Heart left ventricle (tissue), 16 donors: ENCODE measurements at regions not wholly inside any gene's neighbourhood (a gene's known extent, or its start where the extent isn't known, plus 50 kb on each side); places are given as distances from the start of the nearest gene placed in this dataset.

Source experiments
- ATAC-seq, 4 donors: fragments of 200-7000 bp; cut with Tn5 transposase; one replicate each; pipeline ENCODE4 v1.9.1; 2020 to 2022; ENCODE audit warnings: moderate library complexity in 4 of 4, mild to moderate bottlenecking in 3 of 4, moderate number of reproducible peaks in 1 of 4
- DNase-seq, 5 donors: peaks; one replicate each; pipeline ENCODE4 v3.0.0-alpha.2; 2020
- H3K27ac ChIP-seq, 12 donors: fragments of 200-600 bp; sonication (generic) in 4 of 12; one replicate each; pipeline versions ENCODE4 v1.5.0 to v1.8.0; 2016 to 2022; ENCODE audit warnings: mild to moderate bottlenecking in 2 of 12
- H3K27me3 ChIP-seq, 9 donors: fragments of 200-600 bp; sonication (generic) in 2 of 9; one replicate each; pipeline versions ENCODE4 v1.5.1 to v1.8.0; 2016 to 2022; ENCODE audit warnings: mild to moderate bottlenecking in 3 of 9
- H3K36me3 ChIP-seq, 9 donors: fragments of 200-600 bp; sonication (generic) in 2 of 9; one replicate each; pipeline versions ENCODE4 v1.5.0 to v1.8.0; 2018 to 2022; ENCODE audit warnings: mild to moderate bottlenecking in 2 of 9
- H3K4me1 ChIP-seq, 12 donors: fragments of 200-600 bp; sonication (generic) in 4 of 12; one replicate each; pipeline versions ENCODE4 v1.5.0 to v1.8.0; 2016 to 2022; ENCODE audit warnings: mild to moderate bottlenecking in 3 of 12
- H3K4me3 ChIP-seq, 12 donors: fragments of 200-600 bp; sonication (generic) in 4 of 12; one replicate each; pipeline versions ENCODE4 v1.5.0 to v1.8.0; 2017 to 2022; ENCODE audit warnings: mild to moderate bottlenecking in 9 of 12, moderate library complexity in 4 of 12
- H3K9me3 ChIP-seq, 12 donors: fragments of 200-600 bp; sonication (generic) in 4 of 12; one replicate each; pipeline versions ENCODE4 v1.5.0 to v1.8.0; 2016 to 2022; ENCODE audit warnings: mild to moderate bottlenecking in 1 of 12
- CTCF ChIP-seq, 12 donors: fragments of 200-600 bp; sonication (generic) in 4 of 12; IDR thresholded peaks; one replicate each; pipeline versions ENCODE4 v1.5.0 to v1.8.0; 2018 to 2022; ENCODE audit warnings: antibody characterized with exemption in 12 of 12, mild to moderate bottlenecking in 5 of 12
- POLR2A ChIP-seq, 2 donors: fragments of 450-650 bp; IDR thresholded peaks; one replicate each; pipeline ENCODE4 v1.6.1; 2017; ENCODE audit warnings: antibody characterized with exemption in 2 of 2, mild to moderate bottlenecking in 2 of 2, moderate library complexity in 2 of 2
- WGBS, 4 donors: extraction: QIAGEN DNeasy Blood & Tissue Kit in 2 of 4; methylation state at CpG; one replicate each; pipeline versions ENCODE4 v1.1.5 to v1.1.7; 2013 to 2018; 5-methylcytosine and 5-hydroxymethylcytosine counted together
- intact Hi-C, 10 donors: fragments of 100-400 bp; cut with DNase I; formaldehyde crosslinking; loops; one replicate each; pipeline versions ENCODE4 v1.11.1 to v1.14.2; 2022
- donor health status: ischemic (EF 13 %, LVEDD 7.1; RV severe dilation, severe dysfunction).
- donor health status: healthy with polysubstance abuse.
- donor health status: DM: no; HTN: yes; CAD: no.
- donor health status: DM: no; HTN: no; CAD: no.
- donor health status: ischemic (EF 25% LVEDD 6.9; RV normal size, moderate dysfunction).
- donor health status: ischemic (EF 25% LVEDD 5.7; RV mildly dilated, moderate dysfunction).
- donor health status: healthy.
- donor health status: DM: yes; HTN: yes; CAD: no.
- donor health status: ischemic (EF 35%, LVEDD 5.7; RV mildly dilated, moderate dysfunction).
- donor health status: nonischemic (EF 11% LVEDD 7.7; RV severe dilation, severe dysfunction).
- donor health status: DM: yes; HTN: yes; CAD: no.
- donor health status: PGD.
- donor health status: ischemic (EF 29% LVEDD 5.4; RV normal size, mild dysfunction).
- donor health status: nonischemic (EF 23%, LVEDD 6.1; RV moderate dilation, normal function).

GRCh38 chr9:14399756-14400657 lies 86.1 kb upstream of the NFIB start:
- TF ChIP-seq POLR2A (IDR thresholded peaks at IDR 0.05) (no peak), CTCF (IDR thresholded peaks at IDR 0.05) (no peak)
- peak overlapping the region in 3 of 12 donors; percentile 5 to 24 (median 16) for H3K27ac ChIP-seq
- no peaks in the 10 kb centered on the region for H3K9me3 ChIP-seq
- DNase-seq (no peak), ATAC-seq (peak in 2 of 4 donors; percentile 15 to 16)
- H3K4me1 ChIP-seq = peaks cover 0 to 22% (median 7%) of the 10 kb centered on the region in 12 donors
- WGBS, 4 donors = 26 to 37% (median 30%) methylated on average over 5 of the region's 5 CpGs
- intact Hi-C loops = loop anchor here in 9 of 10 donors (2.0 to 10.0 kb wide), 9 partner anchors 48 to 1048 kb away; no protein-coding TSS in a partner anchor
- H3K27me3 ChIP-seq = no peaks in the 10 kb centered on the region
- no peaks in the 10 kb centered on the region for H3K36me3 ChIP-seq
- H3K4me3 ChIP-seq = peak overlapping the region in 8 of 12 donors; percentile 8 to 38 (median 20)

DNA sequence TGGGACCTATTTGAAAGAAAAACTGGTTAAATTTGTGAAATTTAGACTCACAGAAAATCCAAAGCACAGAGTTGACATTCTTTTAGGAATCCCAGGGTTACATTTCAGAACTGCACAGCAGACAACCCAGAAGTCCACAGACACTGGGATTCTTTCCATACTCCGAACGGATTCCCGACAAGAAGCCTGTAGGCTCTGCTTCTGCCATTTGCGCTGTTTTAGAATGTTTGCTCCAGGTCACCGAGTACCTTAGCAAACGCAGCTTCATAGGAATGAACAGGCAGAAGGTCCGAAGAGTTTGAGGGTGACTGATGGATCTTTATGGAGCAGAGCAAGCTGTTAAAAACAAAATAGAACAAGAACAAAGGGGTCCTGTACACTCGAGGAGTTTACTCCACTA lies 84.5 kb upstream of the NFIB start:
- no peak overlapping the region for H3K4me3 ChIP-seq
- ATAC-seq (no peak), DNase-seq (no peak)
- no peaks in the 10 kb centered on the region for H3K36me3 ChIP-seq
- peaks cover 0 to 23% (median 7%) of the 10 kb centered on the region in 12 donors for H3K4me1 ChIP-seq
- peaks cover 0 to 2% (median 0%) of the 10 kb centered on the region in 12 donors for H3K9me3 ChIP-seq
- WGBS, 4 donors = 96 to 100% (median 97%) methylated on average over 8 of the region's 8 CpGs
- no peaks in the 10 kb centered on the region for H3K27me3 ChIP-seq
- no peak overlapping the region for H3K27ac ChIP-seq
- intact Hi-C loops = loop anchor here in 3 of 10 donors (5.0 kb wide), 2 partner anchors 46 to 76 kb away; no protein-coding TSS in a partner anchor
- no peak for TF ChIP-seq CTCF (IDR thresholded peaks at IDR 0.05)
- no peak for TF ChIP-seq POLR2A (IDR thresholded peaks at IDR 0.05)

DNA sequence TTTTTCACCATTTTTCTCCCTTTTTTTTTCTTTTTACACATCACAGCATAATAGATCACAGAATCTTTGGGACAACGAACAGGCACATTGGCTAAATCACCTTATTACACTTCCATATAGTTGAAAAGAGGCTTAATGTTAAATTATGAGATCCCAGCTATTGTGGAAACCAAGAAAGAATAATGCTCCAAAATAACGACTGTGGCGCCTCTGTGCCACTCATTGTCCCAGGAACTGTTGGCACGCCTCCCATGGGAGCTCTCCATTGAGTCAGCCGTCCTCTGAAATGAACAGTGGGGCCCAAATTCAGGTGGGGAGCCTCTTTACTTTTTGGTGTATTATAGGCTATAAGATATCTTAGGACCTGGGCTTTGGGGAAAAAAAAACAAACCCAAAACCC lies 82.2 kb upstream of the NFIB start:
- intact Hi-C loops = loop anchor here in 3 of 10 donors (5.0 kb wide), 2 partner anchors 44 to 74 kb away; no protein-coding TSS in a partner anchor
- H3K36me3 ChIP-seq = no peaks in the 10 kb centered on the region
- peak in 4 of 5 donors; percentile 34 to 59 (median 48) for DNase-seq
- peak in 3 of 4 donors; percentile 38 to 59 (median 54) for ATAC-seq
- H3K27ac ChIP-seq = peak overlapping the region in 8 of 12 donors; percentile 30 to 68 (median 58)
- no peaks in the 10 kb centered on the region for H3K27me3 ChIP-seq
- peaks cover 0 to 23% (median 4%) of the 10 kb centered on the region in 12 donors for H3K9me3 ChIP-seq
- peak overlapping the region in 7 of 12 donors; percentile 9 to 38 (median 20) for H3K4me3 ChIP-seq
- peaks cover 0 to 21% (median 7%) of the 10 kb centered on the region in 12 donors for H3K4me1 ChIP-seq
- TF ChIP-seq POLR2A (IDR thresholded peaks at IDR 0.05) = no peak
- no peak for TF ChIP-seq CTCF (IDR thresholded peaks at IDR 0.05)
- WGBS, 4 donors = 63 to 69% (median 68%) methylated on average over 5 of the region's 5 CpGs
